Thyroid gland (tissue), 4 donors: ENCODE measurements at regions not wholly inside any gene's neighbourhood (a gene's known extent, or its start where the extent isn't known, plus 50 kb on each side); places are given as distances from the start of the nearest gene placed in this dataset.

Experiments used
- DNase-seq, 2 donors: peaks; one replicate each; pipeline ENCODE4 v3.0.0-alpha.2; 2019
- H3K27ac ChIP-seq, 3 donors: fragments of 200-600 bp; sonication (generic); 1 replicate in 2 of 3; 2 replicates in 1 of 3; pipeline ENCODE4 v1.5.1; 2016 to 2019; ENCODE audit warnings: mild to moderate bottlenecking in 1 of 3, moderate library complexity in 1 of 3
- H3K27me3 ChIP-seq: fragments of 200-600 bp; sonication (generic); one replicate; pipeline ENCODE4 v1.5.1; 2019
- H3K36me3 ChIP-seq, 2 donors: fragments of 200-600 bp; sonication (generic); one replicate each; pipeline ENCODE4 v1.5.1; 2016 to 2019
- H3K4me1 ChIP-seq, 2 donors: fragments of 200-600 bp; sonication (generic); one replicate each; pipeline ENCODE4 v1.5.1; 2017 to 2019
- H3K4me3 ChIP-seq, 3 donors: fragments of 200-600 bp; sonication (generic); replicated peaks in 1 of 3; 1 replicate in 2 of 3; 2 replicates in 1 of 3; pipeline ENCODE4 v1.5.1; 2016; ENCODE audit warnings: mild to moderate bottlenecking in 1 of 3
- H3K9me3 ChIP-seq: fragments of 200-600 bp; sonication (generic); one replicate; pipeline ENCODE4 v1.5.1; 2017
- POLR2A ChIP-seq, 2 donors: fragments of 450-650 bp; IDR thresholded peaks; one replicate each; pipeline ENCODE4 v1.6.1; 2017; ENCODE audit warnings: antibody characterized with exemption in 2 of 2, mild to moderate bottlenecking in 2 of 2, moderate library complexity in 1 of 2
- whole genome bisulfite sequencing, 2 donors: methylation state at CpG; one replicate each; pipeline ENCODE4 v1.1.5; 2017; 5-methylcytosine and 5-hydroxymethylcytosine counted together
- intact Hi-C: fragments of 100-400 bp; cut with DNase I; formaldehyde crosslinking; loops from one replicate; pipeline ENCODE4 v1.15.1; 2023
- TF ChIP-seq, protein P1 (sequence below), 6 experiments: fragments of 200-600 bp in 3 of 6; fragments of 450-650 bp in 3 of 6; sonication (generic) in 3 of 6; IDR thresholded peaks; one replicate each; pipeline ENCODE4 v1.5.1; 2016 to 2019; ENCODE audit warnings: antibody characterized with exemption in 6 of 6, mild to moderate bottlenecking in 2 of 6, inconsistent platforms in 1 of 6, moderate library complexity in 1 of 6

DNA sequence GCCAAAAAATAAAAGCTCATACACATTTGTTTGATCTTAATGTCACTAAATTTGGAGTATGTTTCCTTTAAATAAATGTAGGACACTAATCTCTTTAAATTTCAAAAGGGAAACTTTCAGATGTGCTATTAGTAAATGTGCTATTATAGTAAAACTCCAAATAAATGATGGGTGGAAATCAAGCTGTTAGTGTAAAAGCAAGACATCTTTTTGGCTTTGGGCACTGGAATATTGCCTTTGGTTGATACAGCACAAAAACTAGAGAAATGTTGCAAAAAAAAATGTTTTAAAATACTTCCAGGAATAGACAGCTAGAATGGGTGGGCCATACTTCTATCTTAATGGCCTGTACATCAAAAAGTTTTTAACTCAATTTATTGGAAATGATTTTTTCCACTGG is 151.6 kb downstream of the FBXO8 start:
- H3K36me3 ChIP-seq, result no peaks in the 10 kb centered on the region
- intact Hi-C loops, result no loop called here

DNA sequence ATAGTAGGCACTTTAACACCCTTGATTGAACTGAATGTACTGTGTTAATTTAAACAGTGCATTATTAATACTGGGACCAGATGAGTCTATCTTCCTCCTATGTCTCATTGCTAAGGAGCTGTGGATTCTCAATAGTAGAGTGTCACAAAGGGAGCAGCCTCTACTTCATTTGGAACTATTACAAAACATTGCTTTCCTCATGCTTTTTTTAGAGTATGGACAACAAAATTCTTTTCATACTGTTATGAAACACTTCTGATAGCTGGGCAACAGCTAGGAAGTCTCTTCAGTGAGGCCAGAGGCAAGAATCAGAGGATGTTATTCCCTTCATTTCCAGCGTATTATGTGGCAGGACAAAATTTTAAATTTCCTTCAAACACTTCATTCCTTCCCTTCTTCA is 160.8 kb downstream of the FBXO8 start:
- intact Hi-C loops, result no loop called here
- Histone ChIP-seq H3K36me3 (no peaks in the 10 kb centered on the region), H3K4me3 (no peak overlapping the region), H3K27ac (no peak overlapping the region), H3K4me1 (peaks cover 0 to 4% of the 10 kb centered on the region in 2 donors), H3K9me3 (no peaks in the 10 kb centered on the region), H3K27me3 (no peaks in the 10 kb centered on the region)
- TF ChIP-seq POLR2A (IDR thresholded peaks at IDR 0.05), result no peak
- TF ChIP-seq, protein P1, sequence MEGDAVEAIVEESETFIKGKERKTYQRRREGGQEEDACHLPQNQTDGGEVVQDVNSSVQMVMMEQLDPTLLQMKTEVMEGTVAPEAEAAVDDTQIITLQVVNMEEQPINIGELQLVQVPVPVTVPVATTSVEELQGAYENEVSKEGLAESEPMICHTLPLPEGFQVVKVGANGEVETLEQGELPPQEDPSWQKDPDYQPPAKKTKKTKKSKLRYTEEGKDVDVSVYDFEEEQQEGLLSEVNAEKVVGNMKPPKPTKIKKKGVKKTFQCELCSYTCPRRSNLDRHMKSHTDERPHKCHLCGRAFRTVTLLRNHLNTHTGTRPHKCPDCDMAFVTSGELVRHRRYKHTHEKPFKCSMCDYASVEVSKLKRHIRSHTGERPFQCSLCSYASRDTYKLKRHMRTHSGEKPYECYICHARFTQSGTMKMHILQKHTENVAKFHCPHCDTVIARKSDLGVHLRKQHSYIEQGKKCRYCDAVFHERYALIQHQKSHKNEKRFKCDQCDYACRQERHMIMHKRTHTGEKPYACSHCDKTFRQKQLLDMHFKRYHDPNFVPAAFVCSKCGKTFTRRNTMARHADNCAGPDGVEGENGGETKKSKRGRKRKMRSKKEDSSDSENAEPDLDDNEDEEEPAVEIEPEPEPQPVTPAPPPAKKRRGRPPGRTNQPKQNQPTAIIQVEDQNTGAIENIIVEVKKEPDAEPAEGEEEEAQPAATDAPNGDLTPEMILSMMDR (IDR thresholded peaks at IDR 0.05), result no peak
- 72 to 80% methylated on average over 1 of the region's 1 CpG for WGBS, 2 donors
- no peak for DNase-seq

More for the DNA sequence above, 151.6 kb downstream of the FBXO8 start:
- H3K9me3 ChIP-seq, result no peaks in the 10 kb centered on the region
- H3K4me3 ChIP-seq, result no peak overlapping the region
- H3K27me3 ChIP-seq, result no peaks in the 10 kb centered on the region
- no peak for DNase-seq
- H3K27ac ChIP-seq, result no peak overlapping the region
- no peak for TF ChIP-seq POLR2A (IDR thresholded peaks at IDR 0.05)
- TF ChIP-seq, protein P1 (IDR thresholded peaks at IDR 0.05), result no peak
- H3K4me1 ChIP-seq, result no peaks in the 10 kb centered on the region

DNA sequence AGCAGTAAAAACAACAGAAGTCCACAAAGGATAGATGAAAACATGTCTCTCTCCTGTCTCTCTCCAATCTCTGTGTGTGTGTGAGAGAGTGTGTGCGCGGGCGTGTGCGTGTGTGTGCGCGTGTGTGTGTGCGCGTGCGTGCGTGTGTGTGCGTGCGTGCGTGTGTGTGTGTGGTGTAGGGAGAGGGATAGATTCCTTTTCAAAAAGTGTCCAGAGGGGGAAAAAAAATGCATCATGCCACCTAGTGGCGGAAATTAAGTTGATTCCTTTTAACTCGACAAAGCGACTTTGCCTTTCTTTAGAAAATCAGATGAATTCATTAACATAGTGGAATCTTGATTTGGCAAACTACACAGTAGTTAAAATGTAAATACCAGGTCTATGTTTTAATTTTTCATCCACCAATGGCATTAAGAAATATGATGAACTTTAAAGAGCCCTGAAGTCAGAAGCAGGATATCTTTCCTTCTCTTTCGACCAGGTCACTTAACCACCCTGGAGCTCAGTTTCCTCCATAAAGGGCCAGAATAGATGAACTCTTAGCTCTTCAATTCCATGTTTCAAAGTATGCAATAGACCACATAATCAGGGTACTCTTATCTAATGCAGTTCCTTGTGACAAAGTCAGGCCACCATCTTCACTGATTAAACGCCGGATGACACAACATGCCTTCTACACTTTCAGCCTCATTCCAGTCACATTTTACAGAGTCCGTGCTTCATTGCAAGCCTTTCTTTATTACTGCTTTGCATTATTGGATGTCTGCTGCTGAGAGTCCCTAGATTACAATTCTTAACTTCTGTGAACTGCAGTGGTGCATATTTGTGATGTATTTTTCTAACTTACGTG is 162.8 kb downstream of the FBXO8 start:
- Histone ChIP-seq H3K36me3 (no peaks in the 10 kb centered on the region), H3K27me3 (no peaks in the 10 kb centered on the region), H3K27ac (no peak overlapping the region), H3K4me3 (peak overlapping the region in 1 of 3 donors; percentile 5), H3K4me1 (peaks cover 0 to 4% of the 10 kb centered on the region in 2 donors), H3K9me3 (no peaks in the 10 kb centered on the region)
- peak; percentile 21 to 54 for DNase-seq
- intact Hi-C loops, result no loop called here
- TF ChIP-seq POLR2A (IDR thresholded peaks at IDR 0.05), result no peak
- TF ChIP-seq, protein P1 (IDR thresholded peaks at IDR 0.05), result peak in 5 of 6 experiments; percentile 8 to 67 (median 45)
- 20% methylated on average over 21 of the region's 21 CpGs for WGBS, 2 donors

DNA sequence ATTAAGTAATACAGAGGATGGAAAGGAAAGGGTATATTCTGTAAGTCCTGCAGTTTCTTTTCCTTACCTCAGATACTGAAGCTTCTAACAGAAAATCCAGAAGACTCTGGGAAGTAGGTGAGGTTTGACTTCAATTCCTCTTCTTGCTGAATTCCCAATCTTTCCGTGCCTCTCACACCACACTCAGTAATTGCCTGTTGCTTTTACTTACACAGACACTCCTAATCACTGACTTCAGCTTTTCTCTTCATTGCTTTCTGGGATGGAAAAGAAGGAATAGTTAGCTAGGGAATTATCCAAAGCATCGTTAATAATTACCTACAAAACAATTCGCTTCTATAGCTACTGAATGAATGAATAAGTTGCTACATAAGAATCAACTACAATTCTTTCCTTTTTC is 163.6 kb downstream of the FBXO8 start:
- Histone ChIP-seq H3K27me3 (no peaks in the 10 kb centered on the region), H3K4me3 (peak overlapping the region in 1 of 3 donors; percentile 5), H3K36me3 (no peaks in the 10 kb centered on the region), H3K4me1 (peaks cover 0 to 4% of the 10 kb centered on the region in 2 donors), H3K27ac (no peak overlapping the region), H3K9me3 (no peaks in the 10 kb centered on the region)
- TF ChIP-seq, protein P1 (IDR thresholded peaks at IDR 0.05), result no peak
- TF ChIP-seq POLR2A (IDR thresholded peaks at IDR 0.05), result no peak
- intact Hi-C loops, result no loop called here
- WGBS, 2 donors, result 39 to 43% methylated on average over 3 of the region's 3 CpGs
- DNase-seq, result no peak

DNA sequence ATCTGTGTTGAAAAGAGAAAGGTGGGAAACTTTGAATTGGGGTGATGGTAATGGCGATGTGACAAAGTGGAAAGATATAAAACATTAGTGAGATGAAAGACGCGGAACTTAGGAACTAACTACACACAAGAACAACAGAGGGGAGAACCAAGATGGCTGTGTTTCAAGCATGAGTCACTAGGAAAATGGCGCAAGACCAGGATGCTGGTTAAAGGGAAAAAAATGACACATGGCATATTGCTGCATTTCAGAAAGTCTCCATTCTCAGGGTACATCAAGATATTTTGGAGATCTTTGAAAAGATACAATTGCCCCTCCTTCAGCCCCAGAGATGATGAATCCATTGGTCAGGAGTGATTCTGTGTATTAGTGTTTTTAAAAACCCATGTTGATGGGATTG is 164.4 kb downstream of the FBXO8 start:
- no peak for DNase-seq
- H3K36me3 ChIP-seq, result no peaks in the 10 kb centered on the region
- no peak overlapping the region for H3K27ac ChIP-seq
- TF ChIP-seq, protein P1 (IDR thresholded peaks at IDR 0.05), result no peak
- no peak for TF ChIP-seq POLR2A (IDR thresholded peaks at IDR 0.05)
- H3K4me1 ChIP-seq, result peaks cover 0 to 4% of the 10 kb centered on the region in 2 donors
- no peak overlapping the region for H3K4me3 ChIP-seq
- intact Hi-C loops, result no loop called here
- H3K27me3 ChIP-seq, result no peaks in the 10 kb centered on the region
- WGBS, 2 donors, result 91 to 94% methylated on average over 4 of the region's 4 CpGs
- no peaks in the 10 kb centered on the region for H3K9me3 ChIP-seq
